ENCODE measurements at regions not wholly inside any gene's neighbourhood (a gene's known extent, or its start where the extent isn't known, plus 50 kb on each side); places are given as distances from the start of the nearest gene placed in this dataset.
"Not testable (repeated sequence)": the region's sequence is repeated elsewhere in the genome, so short reads cannot be mapped to it uniquely, and the experiment has no call there.

- TF ChIP-seq POLR2AphosphoS5 (IDR thresholded peaks at IDR 0.05; ENCODE audit: low read depth, low read length); TCF7L2 (IDR thresholded peaks at IDR 0.05; ENCODE audit: borderline replicate concordance, extremely low read depth, insufficient read depth, insufficient read length); POLR2A (IDR thresholded peaks at IDR 0.05; ENCODE audit: borderline replicate concordance, extremely low read depth, insufficient read depth, insufficient read length); SP1 (IDR thresholded peaks at IDR 0.05; ENCODE audit: low read depth); EZH2 (IDR thresholded peaks at IDR 0.05); REST (IDR thresholded peaks at IDR 0.05; ENCODE audit: low read depth); RAD21 (IDR thresholded peaks at IDR 0.05; ENCODE audit: low read depth); MAX (IDR thresholded peaks at IDR 0.05); ZNF274 (IDR thresholded peaks at IDR 0.05; ENCODE audit: low read depth, low read length); SIN3A (IDR thresholded peaks at IDR 0.05; ENCODE audit: low read depth); CEBPB (IDR thresholded peaks at IDR 0.05; ENCODE audit: low read depth); YY1 (IDR thresholded peaks at IDR 0.05; ENCODE audit: extremely low read depth, insufficient replicate concordance, low read depth, low read length): not testable (repeated sequence)
- TF ChIP-seq, protein P1, sequence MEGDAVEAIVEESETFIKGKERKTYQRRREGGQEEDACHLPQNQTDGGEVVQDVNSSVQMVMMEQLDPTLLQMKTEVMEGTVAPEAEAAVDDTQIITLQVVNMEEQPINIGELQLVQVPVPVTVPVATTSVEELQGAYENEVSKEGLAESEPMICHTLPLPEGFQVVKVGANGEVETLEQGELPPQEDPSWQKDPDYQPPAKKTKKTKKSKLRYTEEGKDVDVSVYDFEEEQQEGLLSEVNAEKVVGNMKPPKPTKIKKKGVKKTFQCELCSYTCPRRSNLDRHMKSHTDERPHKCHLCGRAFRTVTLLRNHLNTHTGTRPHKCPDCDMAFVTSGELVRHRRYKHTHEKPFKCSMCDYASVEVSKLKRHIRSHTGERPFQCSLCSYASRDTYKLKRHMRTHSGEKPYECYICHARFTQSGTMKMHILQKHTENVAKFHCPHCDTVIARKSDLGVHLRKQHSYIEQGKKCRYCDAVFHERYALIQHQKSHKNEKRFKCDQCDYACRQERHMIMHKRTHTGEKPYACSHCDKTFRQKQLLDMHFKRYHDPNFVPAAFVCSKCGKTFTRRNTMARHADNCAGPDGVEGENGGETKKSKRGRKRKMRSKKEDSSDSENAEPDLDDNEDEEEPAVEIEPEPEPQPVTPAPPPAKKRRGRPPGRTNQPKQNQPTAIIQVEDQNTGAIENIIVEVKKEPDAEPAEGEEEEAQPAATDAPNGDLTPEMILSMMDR (IDR thresholded peaks at IDR 0.05 in 2 of 3, conservative IDR thresholded peaks at IDR 0.05 in 1 of 3; ENCODE audit: borderline replicate concordance in 1 of 3, insufficient read depth in 1 of 3, low read depth in 2 of 3, low read length in 2 of 3) = not testable (repeated sequence)
- TF ChIP-seq, protein P2, sequence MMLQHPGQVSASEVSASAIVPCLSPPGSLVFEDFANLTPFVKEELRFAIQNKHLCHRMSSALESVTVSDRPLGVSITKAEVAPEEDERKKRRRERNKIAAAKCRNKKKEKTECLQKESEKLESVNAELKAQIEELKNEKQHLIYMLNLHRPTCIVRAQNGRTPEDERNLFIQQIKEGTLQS (IDR thresholded peaks at IDR 0.05) = not testable (repeated sequence)
These were observed 476.3 kb downstream of the SEMA3D start for GRCh38 chr7:84710538-84710937.

Data from HCT116 (cell line).